Astrocyte of the cerebellum (primary cell): ENCODE measurements at regions not wholly inside any gene's neighbourhood (a gene's known extent, or its start where the extent isn't known, plus 50 kb on each side); places are given as distances from the start of the nearest gene placed in this dataset.

Experiments
- DNase-seq: peaks from one replicate; pipeline ENCODE4 v3.0.0-alpha.2; 2011; ENCODE audit warnings: low read depth
- H3K4me3 ChIP-seq: 2 replicates; pipeline ENCODE4 v1.5.1; 2011; ENCODE audit warnings: mild to moderate bottlenecking, low read depth, low read length, moderate library complexity
- CTCF ChIP-seq: IDR thresholded peaks from 2 replicates; pipeline ENCODE4 v1.5.1; 2012; ENCODE audit warnings: low read length, low read depth, moderate library complexity, mild to moderate bottlenecking; ENCODE audit errors: missing control alignments
- in situ Hi-C: cut with HindIII; loops from 2 replicates; pipeline ENCODE4 v1.10.0; 2017; ENCODE audit warnings: low sequenced_read_pairs

GRCh38 chr1:222124602-222125001 lies 382.7 kb upstream of the DUSP10 start:
- in situ Hi-C loops, result no loop called here
- peak; percentile 18 for TF ChIP-seq CTCF
- H3K4me3 ChIP-seq, result no peak overlapping the region
- no peak for DNase-seq

- no peak for DNase-seq
- no peak overlapping the region for H3K4me3 ChIP-seq
- in situ Hi-C loops, result no loop called here
- no peak for TF ChIP-seq CTCF
These were observed 381.2 kb upstream of the DUSP10 start for GRCh38 chr1:222123111-222123510.

GRCh38 chr1:222117809-222118208 lies 375.9 kb upstream of the DUSP10 start:
- TF ChIP-seq CTCF, result no peak
- in situ Hi-C loops, result loop anchor here (5.0 kb wide), 1 partner anchor 46 kb away; no protein-coding TSS in a partner anchor
- no peak for DNase-seq
- H3K4me3 ChIP-seq, result no peak overlapping the region

GRCh38 chr1:222114536-222115156 lies 372.8 kb upstream of the DUSP10 start:
- TF ChIP-seq CTCF, result no peak
- in situ Hi-C loops, result loop anchor here (5.0 kb wide), 1 partner anchor 42 kb away; no protein-coding TSS in a partner anchor
- no peak for DNase-seq
- no peak overlapping the region for H3K4me3 ChIP-seq

- in situ Hi-C loops, result no loop called here
- no peak overlapping the region for H3K4me3 ChIP-seq
- no peak for DNase-seq
- TF ChIP-seq CTCF, result no peak
These were observed 367.9 kb upstream of the DUSP10 start for GRCh38 chr1:222109836-222110235.

- TF ChIP-seq CTCF, result no peak
- in situ Hi-C loops, result no loop called here
- no peak for DNase-seq
These were observed 366.1 kb upstream of the DUSP10 start for GRCh38 chr1:222107975-222108374.

More at GRCh38 chr1:222107975-222108374, 366.1 kb upstream of the DUSP10 start:
- no peak overlapping the region for H3K4me3 ChIP-seq
